Endothelial cell of hepatic sinusoid (primary cell): ENCODE measurements at regions not wholly inside any gene's neighbourhood (a gene's known extent, or its start where the extent isn't known, plus 50 kb on each side); places are given as distances from the start of the nearest gene placed in this dataset.

Experiments used
- in situ Hi-C: cut with HindIII; loops from 2 replicates; pipeline ENCODE4 v1.10.0; 2017; ENCODE audit warnings: low sequenced_read_pairs

DNA sequence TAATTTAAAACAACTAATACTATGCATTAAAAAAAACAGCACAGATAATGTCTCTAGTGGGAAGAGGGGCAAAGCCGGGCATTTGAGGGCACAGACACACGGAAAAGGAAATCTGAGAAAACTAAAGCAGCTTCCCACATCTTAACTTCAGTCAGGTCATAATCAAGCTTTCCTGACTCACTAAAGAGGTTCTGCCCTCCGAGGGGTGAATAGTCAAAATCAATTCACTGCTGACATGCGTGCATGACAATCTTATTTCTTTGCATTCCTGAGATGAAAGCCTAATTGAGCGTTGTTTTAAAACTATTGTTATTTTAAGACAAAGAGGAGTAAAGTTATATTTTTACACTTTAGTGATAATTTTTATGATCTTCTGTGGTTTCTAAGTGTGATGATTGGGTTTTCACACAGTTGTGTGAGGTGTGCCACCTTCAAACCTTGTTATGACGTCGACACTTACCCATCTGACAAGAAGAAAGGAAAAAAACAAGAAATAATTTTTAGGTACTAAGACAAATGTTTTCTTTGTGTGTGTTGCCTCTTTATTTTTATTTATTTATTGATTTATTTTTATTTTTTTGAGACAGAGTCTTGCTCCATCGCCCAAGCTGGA lies 90.9 kb downstream of the GATA6 start:
- in situ Hi-C loops, result loop anchor here (10.0 kb wide), 1 partner anchor 66 kb away; no protein-coding TSS in a partner anchor

DNA sequence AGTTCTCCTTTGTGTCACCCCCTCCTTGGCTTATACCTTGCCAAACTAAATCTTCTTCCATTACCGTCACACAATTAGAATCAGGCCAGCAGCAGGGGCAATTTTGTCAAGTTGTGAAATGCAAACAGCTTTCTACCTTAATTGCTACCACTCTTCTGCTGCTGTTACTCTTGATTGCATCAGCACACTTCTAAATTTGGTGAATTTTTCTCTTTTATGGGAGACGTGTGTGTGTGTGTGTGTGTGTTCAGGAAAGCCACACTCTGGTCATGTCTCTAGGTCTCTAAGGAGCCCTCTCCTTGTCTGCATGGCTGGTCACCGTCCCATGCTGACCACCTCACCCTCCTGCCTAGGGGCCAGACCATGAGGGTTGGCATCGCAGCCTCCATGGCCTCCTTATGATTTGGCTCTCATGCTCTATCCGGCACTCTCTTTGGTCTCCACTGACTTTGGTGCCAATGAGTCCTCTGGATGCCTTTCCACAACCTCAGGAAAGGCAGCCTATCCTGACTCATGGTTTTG lies 87.7 kb downstream of the GATA6 start:
- in situ Hi-C loops, result no loop called here

DNA sequence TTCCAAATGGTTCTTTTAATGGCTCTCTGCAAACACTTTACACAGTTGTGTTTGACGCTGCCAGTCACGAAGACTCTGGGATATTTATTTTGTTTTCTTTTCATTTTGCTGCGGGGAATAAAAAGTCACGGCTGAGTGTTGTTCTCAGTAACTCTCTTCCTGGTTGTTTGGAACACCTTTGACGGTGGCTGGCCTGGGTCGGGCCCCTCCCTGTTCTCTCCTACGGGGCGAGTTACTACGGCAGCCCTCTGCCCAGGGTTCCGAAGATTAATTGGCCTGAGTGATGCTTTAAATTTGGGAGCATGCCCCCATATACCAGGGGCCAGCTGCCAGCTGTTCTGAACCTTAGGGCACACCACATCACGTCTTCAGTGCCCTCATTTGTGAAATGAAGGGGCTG lies 84.7 kb downstream of the GATA6 start:
- in situ Hi-C loops, result no loop called here

DNA sequence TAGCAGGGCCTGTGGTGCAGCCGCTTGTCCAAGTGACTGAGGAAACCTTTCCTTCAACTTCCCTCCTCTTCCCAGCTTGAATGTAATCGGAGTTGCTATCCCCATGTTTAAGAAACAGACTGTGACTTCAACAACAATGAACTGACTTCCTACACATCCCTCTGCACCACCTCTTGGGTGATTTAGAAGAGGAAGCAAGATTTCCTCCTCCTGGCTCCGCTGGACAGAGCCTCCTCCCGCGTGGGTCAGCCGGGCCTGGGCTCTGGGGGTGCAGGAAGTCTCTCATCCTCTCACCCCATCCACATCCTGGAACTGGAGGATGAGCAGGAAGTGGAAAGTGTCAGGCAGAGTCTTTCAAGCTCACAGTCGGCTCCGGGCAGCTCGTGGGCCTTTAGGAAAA lies 84.3 kb downstream of the GATA6 start:
- in situ Hi-C loops, result no loop called here

DNA sequence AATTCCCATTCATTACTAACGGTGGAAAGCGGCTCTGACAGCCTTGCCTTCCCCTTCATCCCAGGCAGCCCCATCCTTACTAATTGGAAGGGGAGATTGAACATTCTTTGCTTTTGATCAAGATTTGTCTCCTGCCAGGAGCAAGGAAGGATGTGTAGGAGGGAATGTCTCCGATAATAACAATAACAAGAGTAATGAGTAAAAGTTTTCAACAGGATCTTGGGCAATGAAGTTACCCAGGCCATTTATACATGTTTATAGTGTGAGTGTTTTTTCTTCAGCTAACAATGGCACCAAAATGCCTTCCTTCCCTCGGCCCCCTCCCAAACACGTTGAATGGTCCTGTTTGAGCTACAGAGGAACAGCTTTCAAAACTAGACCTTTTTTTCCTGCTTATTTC lies 83.8 kb downstream of the GATA6 start:
- in situ Hi-C loops, result no loop called here
